Prostate gland (tissue), 2 donors: ENCODE measurements at regions not wholly inside any gene's neighbourhood (a gene's known extent, or its start where the extent isn't known, plus 50 kb on each side); places are given as distances from the start of the nearest gene placed in this dataset.

Experiments used
- POLR2A ChIP-seq: fragments of 450-650 bp; IDR thresholded peaks from one replicate; pipeline ENCODE4 v1.6.1; 2016; ENCODE audit warnings: antibody characterized with exemption, mild to moderate bottlenecking
- TF ChIP-seq, protein P1 (sequence below), 4 experiments: fragments of 200-600 bp in 2 of 4; fragments of 450-650 bp in 2 of 4; sonication (generic) in 2 of 4; IDR thresholded peaks; 1 replicate in 3 of 4; 2 replicates in 1 of 4; pipeline ENCODE4 v1.5.1; 2016 to 2019; ENCODE audit warnings: antibody characterized with exemption in 4 of 4, mild to moderate bottlenecking in 2 of 4, moderate library complexity in 2 of 4

- no peak for TF ChIP-seq POLR2A
- TF ChIP-seq, protein P1, sequence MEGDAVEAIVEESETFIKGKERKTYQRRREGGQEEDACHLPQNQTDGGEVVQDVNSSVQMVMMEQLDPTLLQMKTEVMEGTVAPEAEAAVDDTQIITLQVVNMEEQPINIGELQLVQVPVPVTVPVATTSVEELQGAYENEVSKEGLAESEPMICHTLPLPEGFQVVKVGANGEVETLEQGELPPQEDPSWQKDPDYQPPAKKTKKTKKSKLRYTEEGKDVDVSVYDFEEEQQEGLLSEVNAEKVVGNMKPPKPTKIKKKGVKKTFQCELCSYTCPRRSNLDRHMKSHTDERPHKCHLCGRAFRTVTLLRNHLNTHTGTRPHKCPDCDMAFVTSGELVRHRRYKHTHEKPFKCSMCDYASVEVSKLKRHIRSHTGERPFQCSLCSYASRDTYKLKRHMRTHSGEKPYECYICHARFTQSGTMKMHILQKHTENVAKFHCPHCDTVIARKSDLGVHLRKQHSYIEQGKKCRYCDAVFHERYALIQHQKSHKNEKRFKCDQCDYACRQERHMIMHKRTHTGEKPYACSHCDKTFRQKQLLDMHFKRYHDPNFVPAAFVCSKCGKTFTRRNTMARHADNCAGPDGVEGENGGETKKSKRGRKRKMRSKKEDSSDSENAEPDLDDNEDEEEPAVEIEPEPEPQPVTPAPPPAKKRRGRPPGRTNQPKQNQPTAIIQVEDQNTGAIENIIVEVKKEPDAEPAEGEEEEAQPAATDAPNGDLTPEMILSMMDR (IDR thresholded peaks at IDR 0.05), result no peak
These were observed 152.0 kb upstream of the TENM4 start for GRCh38 chr11:79592824-79593223.
